Right ventricle myocardium inferior (tissue), 1 donor: ENCODE measurements at regions not wholly inside any gene's neighbourhood (a gene's known extent, or its start where the extent isn't known, plus 50 kb on each side); places are given as distances from the start of the nearest gene placed in this dataset.
"Not testable (repeated sequence)": the region's sequence is repeated elsewhere in the genome, so short reads cannot be mapped to it uniquely, and the experiment has no call there.

Source experiments
- ATAC-seq: fragments of 200-7000 bp; cut with Tn5 transposase; one replicate; pipeline ENCODE4 v1.9.1; 2020; ENCODE audit warnings: mild to moderate bottlenecking, moderate library complexity
- DNase-seq: peaks from one replicate; pipeline ENCODE4 v3.0.0; 2021; ENCODE audit errors: missing footprints
- intact Hi-C: fragments of 100-400 bp; cut with DNase I; formaldehyde crosslinking; loops from one replicate; pipeline ENCODE4 v1.11.0; 2022
- donor health status: DM: no; HTN: yes; CAD: no; lungs with severe emphysema.

- ATAC-seq (no peak), DNase-seq (no peak)
- intact Hi-C loops: no loop called here
These were observed 555.3 kb downstream of the IGSF11 start for GRCh38 chr3:118479376-118479775.

DNA sequence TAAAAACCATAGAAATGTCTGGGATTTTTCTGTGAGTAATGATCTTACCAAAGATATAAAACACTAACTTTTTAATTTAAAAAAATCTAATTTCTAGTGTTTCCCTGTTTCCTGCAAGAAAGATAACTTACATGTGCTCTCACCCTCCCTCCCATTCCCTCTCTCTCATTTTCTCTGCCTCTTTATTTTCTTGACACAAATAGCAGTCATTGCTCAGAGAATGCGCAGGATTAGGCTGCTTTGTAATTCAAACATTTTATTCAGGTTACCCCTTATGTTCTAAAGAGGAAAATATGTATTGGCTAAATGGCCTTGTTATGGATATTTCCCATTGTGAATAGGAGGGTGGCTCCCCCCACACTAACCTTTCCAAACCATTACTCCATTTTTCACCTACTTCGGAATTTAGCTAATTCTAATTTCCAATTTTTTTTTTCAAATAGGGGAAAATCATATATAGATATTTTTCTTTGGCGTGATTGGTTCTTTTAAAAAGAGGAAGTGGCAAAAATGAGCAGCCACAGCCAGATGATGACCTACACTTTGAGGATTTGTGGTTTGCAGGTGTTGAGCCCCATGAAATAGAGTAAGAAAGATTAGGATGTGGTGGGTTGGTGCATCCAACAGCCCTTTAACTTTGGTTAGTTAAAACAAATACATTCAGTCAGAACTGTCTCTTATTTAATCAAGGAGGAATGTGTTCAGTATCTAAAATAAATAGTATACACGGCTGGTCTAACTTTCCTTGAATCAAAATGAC lies 554.4 kb downstream of the IGSF11 start:
- intact Hi-C loops: no loop called here
- DNase-seq: no peak
- ATAC-seq: no peak

GRCh38 chr3:118485693-118486092 lies 549.0 kb downstream of the IGSF11 start:
- ATAC-seq (no peak), DNase-seq (no peak)
- intact Hi-C loops: no loop called here

DNA sequence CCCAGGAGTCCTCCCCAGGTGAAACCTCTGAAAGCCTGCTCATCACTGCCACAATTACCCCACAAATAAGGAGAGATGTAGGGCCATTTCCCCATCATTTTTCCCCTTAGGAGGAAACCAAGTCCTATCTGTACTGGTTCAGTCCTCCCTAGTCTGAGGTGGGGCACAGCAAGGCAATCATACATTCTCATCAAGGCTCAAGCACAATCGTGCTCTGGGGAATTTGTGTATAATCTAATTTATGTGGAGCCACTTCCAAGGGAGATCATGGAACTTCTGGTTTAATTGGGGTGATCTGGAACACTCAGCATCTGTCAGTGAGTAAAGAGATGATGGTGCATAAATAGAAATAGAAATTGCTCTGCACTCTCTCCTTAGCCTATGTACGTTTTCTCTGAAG lies 546.9 kb downstream of the IGSF11 start:
- ATAC-seq (no peak), DNase-seq (no peak)
- intact Hi-C loops: no loop called here

DNA sequence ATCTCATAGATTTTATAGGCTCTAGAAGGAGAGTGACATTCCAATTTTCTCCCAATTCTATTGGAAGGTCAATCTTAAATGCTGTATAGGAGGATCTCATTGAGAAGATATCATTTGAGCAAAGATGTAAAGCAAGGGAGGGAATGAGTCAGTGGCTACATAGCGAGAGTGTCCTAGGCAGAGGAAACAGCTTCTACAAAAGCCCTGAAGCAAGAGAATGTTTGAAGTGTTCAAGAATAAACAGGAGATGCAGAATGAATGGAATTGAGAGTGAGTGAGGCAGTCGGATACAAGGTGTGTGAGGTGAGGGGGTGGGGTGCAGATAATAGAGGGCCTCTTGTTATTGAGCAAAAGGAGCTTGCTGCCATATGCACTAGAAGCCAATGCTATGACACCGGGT lies 545.9 kb downstream of the IGSF11 start:
- intact Hi-C loops: no loop called here
- DNase-seq (no peak), ATAC-seq (no peak)

DNA sequence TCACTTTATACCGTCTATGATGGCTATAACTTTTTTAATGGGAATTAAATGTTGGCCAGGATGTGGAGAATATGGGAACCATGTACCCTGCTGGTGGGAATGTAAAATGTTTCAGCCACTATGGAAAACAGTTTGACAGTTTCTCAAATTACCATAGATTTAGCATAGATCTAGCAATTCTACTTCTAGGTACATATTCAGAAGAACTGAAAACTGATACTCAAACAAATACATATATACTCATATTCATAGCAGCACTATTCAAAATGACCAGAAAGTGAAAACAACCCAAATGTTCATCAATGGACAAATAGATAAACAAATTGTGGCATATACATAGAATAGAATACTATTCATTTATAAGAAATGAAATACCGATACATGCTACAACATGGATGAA lies 539.4 kb downstream of the IGSF11 start:
- intact Hi-C loops: no loop called here
- ATAC-seq (no peak), DNase-seq (no peak)

DNA sequence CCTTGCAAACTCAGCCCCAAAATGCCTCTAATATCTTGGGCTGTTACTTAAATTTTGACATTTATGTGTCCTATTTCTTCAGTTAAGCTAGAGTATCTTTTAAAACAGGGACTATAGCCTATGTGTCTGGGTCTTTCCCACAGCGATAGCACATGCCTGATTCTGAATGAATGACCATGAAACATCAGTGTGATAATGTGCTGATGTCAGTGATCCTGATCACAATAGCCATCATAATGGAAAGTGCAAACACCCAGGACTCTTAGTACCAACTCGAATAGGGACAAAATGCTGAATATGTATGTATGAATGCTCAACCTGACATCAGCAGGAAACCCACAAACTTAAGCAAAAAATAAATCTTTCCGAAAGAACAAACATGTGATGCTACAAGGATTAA lies 537.4 kb downstream of the IGSF11 start:
- intact Hi-C loops: no loop called here
- no peak for ATAC-seq

GRCh38 chr3:118501152-118501551 lies 533.5 kb downstream of the IGSF11 start:
- ATAC-seq: no peak
- intact Hi-C loops: no loop called here
- no peak for DNase-seq

More for the DNA sequence above, 537.4 kb downstream of the IGSF11 start:
- no peak for DNase-seq

GRCh38 chr3:118504906-118505305 lies 529.7 kb downstream of the IGSF11 start:
- DNase-seq (no peak), ATAC-seq (no peak)
- intact Hi-C loops: no loop called here

DNA sequence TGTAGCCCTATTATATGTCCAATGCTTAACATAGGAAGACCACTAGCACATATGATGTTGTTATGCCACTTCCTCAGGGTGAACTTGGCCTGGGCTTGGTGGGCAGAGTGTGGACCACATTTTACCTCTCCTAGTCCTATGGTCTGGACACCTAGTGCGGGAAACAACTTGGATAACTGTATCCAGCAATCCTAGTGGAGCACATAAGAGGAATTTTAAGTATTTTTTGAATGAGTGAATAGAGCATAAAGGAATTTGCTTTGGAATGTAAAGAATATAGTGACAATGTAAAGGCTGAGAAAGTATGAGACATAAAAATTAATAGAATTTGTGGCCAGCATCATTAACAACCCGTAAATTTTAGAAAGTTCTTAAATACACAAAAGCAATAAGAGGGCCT lies 528.9 kb downstream of the IGSF11 start:
- DNase-seq (no peak), ATAC-seq (no peak)
- intact Hi-C loops: no loop called here

DNA sequence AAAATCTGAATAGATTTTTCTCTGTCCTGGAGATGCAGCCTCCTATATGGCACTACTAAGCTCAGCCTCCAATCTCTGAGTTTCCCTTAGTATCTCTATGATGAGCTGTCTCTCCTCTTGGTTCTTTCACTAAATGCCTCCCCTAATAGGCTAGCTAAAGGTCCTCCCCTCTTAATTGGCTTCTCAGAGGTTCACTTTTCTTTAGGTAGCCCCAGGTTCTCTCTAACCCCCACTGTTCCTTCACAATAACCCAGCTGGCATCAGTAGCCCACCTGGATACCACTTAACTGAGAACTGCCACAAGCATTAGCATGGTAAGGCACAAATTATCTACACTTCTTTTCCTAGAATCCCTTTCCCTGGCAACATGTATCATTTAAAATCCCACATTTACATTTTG lies 523.2 kb downstream of the IGSF11 start:
- DNase-seq (no peak), ATAC-seq (no peak)
- intact Hi-C loops: no loop called here

DNA sequence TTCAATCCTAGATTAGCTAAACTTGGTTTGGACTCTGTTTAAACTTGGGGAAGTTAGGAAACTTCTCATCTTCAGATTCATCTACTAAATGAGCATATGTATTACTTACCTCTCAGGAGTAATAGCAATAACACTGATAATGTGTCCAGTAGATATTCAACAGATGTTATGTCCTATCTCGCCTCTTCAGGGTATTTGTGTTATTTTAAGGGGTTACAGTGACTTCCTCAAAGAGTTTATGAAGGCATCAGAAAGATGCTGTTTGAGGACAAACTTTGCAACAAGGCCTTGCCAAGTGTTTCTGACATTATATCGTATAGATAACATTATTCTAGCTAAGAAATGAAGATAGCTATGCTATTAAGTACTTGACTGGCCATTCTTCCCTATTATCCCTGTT lies 522.3 kb downstream of the IGSF11 start:
- DNase-seq: no peak
- no peak for ATAC-seq
- intact Hi-C loops: no loop called here

GRCh38 chr3:118525077-118525476 lies 509.6 kb downstream of the IGSF11 start:
- intact Hi-C loops: no loop called here
- no peak for DNase-seq
- no peak for ATAC-seq

GRCh38 chr3:118526758-118527513 lies 507.7 kb downstream of the IGSF11 start:
- no peak for DNase-seq
- ATAC-seq: no peak
- intact Hi-C loops: no loop called here

DNA sequence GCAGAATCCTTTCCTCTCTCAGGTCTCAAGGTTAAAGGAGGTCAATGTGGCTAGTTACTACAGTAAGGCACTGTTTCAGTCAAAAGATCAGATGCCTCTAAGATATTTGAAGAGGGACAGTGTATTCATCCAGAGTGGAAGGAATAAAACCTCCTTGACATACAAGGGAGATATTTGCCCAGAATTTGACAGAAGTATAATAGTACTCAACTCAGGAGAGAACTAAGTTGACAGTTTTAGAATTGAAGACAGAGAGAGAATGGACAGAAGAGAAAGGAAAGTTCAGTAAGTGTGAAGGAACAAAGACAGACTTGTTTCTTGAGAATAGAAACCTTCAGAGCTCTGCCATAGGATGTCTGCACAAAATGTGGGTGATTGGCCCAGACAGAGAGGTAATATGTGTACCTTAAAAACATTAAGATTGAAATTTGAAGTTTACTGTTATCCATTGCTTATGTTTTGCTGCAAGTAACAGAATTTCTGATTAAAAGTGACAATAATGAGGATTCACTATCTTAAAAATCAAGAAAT lies 507.1 kb downstream of the IGSF11 start:
- no peak for DNase-seq
- intact Hi-C loops: no loop called here
- no peak for ATAC-seq

DNA sequence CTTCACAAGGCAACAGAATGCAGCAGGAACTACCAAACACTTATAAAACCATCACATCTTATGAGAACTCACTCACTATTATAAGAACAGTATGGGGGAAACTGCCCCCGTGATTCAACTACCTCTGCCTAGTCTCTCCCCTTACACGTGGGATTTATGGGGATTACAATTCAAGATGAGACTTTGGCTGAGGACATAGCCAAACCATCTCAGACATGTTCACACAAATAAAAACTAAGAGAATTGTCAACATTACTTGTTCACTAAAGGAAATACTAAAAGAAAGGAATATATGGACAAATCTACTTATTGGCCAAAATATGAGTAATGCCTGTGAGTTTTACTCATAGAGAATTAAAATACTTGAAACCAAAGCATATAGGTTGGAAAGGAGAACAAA lies 505.1 kb downstream of the IGSF11 start:
- intact Hi-C loops: no loop called here
- DNase-seq (no peak), ATAC-seq (no peak)

GRCh38 chr3:118530350-118530922 lies 504.2 kb downstream of the IGSF11 start:
- no peak for DNase-seq
- ATAC-seq: no peak
- intact Hi-C loops: no loop called here

DNA sequence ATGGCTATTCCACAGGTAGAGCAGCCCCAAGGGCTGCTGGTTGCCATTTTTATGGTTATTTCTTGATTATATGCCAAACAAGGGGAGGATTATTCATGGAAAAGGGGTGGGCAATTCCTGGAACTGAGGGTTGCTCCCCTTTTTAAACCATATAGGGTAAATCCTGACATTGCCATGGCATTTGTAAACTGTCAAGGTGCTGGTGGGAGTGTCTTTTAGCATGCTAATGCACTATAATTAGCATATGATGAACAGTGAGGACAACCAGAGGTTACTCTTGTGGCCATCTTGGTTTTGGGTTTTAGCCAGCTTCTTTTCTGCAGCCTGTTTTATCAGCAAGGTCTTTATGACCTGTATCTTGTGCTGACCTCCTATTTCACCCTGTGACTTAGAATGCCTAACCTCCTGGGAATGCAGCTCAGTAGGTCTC lies 503.7 kb downstream of the IGSF11 start:
- DNase-seq, intact Hi-C loops, ATAC-seq: not testable (repeated sequence)

DNA sequence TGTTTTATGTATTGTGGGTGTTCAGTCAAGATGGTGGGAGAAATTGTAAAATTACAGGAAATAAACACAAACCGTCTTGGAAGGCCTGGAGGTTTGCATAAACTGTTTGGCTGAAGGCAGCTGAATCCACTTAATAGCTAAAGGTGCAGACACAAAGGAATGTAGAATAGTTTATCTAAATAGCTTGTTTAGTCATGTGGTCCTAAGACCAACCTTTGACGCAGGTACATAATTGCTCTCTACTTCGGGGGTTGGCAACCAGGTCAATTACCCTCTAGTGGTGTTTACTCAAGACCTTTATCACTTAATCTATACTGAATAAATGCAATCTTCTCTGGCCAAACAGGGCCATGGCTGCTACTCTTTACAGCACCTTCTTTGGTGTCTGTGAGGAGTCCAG lies 502.8 kb downstream of the IGSF11 start:
- DNase-seq (no peak), ATAC-seq (no peak)
- intact Hi-C loops: no loop called here

DNA sequence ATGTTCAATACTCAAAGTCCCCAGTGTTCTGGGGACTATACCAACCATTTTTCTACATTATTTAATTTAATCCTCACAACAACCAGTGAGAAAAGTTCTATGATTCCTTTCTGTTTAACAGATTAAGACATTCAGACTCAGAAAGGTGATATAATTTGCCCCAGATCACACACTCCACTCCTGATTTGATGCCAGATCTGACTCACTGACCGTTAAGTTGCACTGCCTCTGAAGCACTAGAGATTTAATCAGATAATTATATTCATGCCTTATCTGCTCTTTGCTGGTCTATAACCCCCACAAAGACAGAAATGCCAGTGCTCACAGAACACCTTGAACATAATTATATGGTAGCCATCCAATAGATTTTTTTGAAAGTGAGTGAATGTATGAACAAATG lies 501.0 kb downstream of the IGSF11 start:
- no peak for DNase-seq
- intact Hi-C loops: no loop called here

More for the DNA sequence above, 501.0 kb downstream of the IGSF11 start:
- ATAC-seq: no peak
